ENCODE measurements at regions not wholly inside any gene's neighbourhood (a gene's known extent, or its start where the extent isn't known, plus 50 kb on each side); places are given as distances from the start of the nearest gene placed in this dataset.
"Not testable (repeated sequence)": the region's sequence is repeated elsewhere in the genome, so short reads cannot be mapped to it uniquely, and the experiment has no call there.

DNA sequence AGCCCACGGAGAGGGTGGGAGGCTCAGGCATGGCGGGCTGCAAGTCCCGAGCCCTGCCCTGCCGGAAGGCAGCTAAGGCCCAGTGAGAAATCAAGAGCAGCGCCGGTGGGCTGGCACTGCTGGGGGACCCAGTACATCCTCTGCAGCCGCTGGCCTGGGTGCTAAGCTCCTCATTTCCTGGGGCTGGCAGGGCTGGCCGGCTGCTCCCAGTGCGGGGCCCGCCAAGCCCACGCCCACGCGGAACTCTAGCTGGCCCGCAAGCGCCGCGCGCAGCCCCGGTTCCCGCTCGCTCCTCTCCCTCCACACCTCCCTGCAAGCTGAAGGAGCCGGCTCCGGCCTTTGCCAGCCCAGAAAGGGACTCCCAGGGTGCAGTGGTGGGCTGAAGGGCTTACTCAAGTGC lies 52.7 kb upstream of the RNF182 start:
- TF ChIP-seq CTCF (conservative IDR thresholded peaks at IDR 0.05; ENCODE audit: low read depth in 2 of 2); POLR2AphosphoS5 (IDR thresholded peaks at IDR 0.05; ENCODE audit: low read depth); EZH2 (IDR thresholded peaks at IDR 0.05; ENCODE audit: low read depth, unreplicated experiment); JUNB (IDR thresholded peaks at IDR 0.05; ENCODE audit: unreplicated experiment); CREB1 (CRISPR knock-in tag; IDR thresholded peaks at IDR 0.05; ENCODE audit: low read depth): not testable (repeated sequence)
- TF ChIP-seq, protein P1, sequence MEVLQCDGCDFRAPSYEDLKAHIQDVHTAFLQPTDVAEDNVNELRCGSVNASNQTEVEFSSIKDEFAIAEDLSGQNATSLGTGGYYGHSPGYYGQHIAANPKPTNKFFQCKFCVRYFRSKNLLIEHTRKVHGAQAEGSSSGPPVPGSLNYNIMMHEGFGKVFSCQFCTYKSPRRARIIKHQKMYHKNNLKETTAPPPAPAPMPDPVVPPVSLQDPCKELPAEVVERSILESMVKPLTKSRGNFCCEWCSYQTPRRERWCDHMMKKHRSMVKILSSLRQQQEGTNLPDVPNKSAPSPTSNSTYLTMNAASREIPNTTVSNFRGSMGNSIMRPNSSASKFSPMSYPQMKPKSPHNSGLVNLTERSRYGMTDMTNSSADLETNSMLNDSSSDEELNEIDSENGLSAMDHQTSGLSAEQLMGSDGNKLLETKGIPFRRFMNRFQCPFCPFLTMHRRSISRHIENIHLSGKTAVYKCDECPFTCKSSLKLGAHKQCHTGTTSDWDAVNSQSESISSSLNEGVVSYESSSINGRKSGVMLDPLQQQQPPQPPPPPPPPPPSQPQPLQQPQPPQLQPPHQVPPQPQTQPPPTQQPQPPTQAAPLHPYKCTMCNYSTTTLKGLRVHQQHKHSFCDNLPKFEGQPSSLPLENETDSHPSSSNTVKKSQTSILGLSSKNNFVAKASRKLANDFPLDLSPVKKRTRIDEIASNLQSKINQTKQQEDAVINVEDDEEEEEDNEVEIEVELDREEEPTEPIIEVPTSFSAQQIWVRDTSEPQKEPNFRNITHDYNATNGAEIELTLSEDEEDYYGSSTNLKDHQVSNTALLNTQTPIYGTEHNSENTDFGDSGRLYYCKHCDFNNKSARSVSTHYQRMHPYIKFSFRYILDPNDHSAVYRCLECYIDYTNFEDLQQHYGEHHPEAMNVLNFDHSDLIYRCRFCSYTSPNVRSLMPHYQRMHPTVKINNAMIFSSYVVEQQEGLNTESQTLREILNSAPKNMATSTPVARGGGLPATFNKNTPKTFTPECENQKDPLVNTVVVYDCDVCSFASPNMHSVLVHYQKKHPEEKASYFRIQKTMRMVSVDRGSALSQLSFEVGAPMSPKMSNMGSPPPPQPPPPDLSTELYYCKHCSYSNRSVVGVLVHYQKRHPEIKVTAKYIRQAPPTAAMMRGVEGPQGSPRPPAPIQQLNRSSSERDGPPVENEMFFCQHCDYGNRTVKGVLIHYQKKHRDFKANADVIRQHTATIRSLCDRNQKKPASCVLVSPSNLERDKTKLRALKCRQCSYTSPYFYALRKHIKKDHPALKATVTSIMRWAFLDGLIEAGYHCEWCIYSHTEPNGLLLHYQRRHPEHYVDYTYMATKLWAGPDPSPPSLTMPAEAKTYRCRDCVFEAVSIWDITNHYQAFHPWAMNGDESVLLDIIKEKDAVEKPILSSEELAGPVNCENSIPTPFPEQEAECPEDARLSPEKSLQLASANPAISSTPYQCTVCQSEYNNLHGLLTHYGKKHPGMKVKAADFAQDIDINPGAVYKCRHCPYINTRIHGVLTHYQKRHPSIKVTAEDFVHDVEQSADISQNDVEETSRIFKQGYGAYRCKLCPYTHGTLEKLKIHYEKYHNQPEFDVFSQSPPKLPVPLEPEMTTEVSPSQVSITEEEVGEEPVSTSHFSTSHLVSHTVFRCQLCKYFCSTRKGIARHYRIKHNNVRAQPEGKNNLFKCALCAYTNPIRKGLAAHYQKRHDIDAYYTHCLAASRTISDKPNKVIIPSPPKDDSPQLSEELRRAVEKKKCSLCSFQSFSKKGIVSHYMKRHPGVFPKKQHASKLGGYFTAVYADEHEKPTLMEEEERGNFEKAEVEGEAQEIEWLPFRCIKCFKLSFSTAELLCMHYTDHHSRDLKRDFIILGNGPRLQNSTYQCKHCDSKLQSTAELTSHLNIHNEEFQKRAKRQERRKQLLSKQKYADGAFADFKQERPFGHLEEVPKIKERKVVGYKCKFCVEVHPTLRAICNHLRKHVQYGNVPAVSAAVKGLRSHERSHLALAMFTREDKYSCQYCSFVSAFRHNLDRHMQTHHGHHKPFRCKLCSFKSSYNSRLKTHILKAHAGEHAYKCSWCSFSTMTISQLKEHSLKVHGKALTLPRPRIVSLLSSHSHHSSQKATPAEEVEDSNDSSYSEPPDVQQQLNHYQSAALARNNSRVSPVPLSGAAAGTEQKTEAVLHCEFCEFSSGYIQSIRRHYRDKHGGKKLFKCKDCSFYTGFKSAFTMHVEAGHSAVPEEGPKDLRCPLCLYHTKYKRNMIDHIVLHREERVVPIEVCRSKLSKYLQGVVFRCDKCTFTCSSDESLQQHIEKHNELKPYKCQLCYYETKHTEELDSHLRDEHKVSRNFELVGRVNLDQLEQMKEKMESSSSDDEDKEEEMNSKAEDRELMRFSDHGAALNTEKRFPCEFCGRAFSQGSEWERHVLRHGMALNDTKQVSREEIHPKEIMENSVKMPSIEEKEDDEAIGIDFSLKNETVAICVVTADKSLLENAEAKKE (CRISPR knock-in tag; IDR thresholded peaks at IDR 0.05), result not testable (repeated sequence)
